ENCODE measurements at regions not wholly inside any gene's neighbourhood (a gene's known extent, or its start where the extent isn't known, plus 50 kb on each side); places are given as distances from the start of the nearest gene placed in this dataset.
A peak's percentile ranks its signal among the peaks of the same experiment; 100 is the strongest.

GRCh38 chr2:58441643-58442042, 200.5 kb upstream of the FANCL start:
- Mint-ChIP-seq H3K27ac (no peak overlapping the region), H3K9me3 (no peaks in the 10 kb centered on the region), H3K4me1 (no peaks in the 10 kb centered on the region), H3K36me3 (no peaks in the 10 kb centered on the region), H3K27me3 (peaks cover 0 to 8% (median 4%) of the 10 kb centered on the region in 3 donors), H3K4me3 (no peak overlapping the region)
- DNase-seq (no peak), ATAC-seq (ENCODE audit: low read depth in 2 of 2) (no peak)

- H3K36me3 Mint-ChIP-seq, result no peaks in the 10 kb centered on the region
These were observed 195.7 kb upstream of the FANCL start for GRCh38 chr2:58436872-58437271.

GRCh38 chr2:58435246-58435645, 194.1 kb upstream of the FANCL start:
- ATAC-seq (ENCODE audit: low read depth in 2 of 2) (no peak), DNase-seq (no peak)
- peaks cover 6 to 16% (median 7%) of the 10 kb centered on the region in 3 donors for H3K27me3 Mint-ChIP-seq
- H3K36me3 Mint-ChIP-seq, result no peaks in the 10 kb centered on the region
- no peak overlapping the region for H3K27ac Mint-ChIP-seq
- H3K9me3 Mint-ChIP-seq, result no peaks in the 10 kb centered on the region
- no peaks in the 10 kb centered on the region for H3K4me1 Mint-ChIP-seq
- no peak overlapping the region for H3K4me3 Mint-ChIP-seq

More at GRCh38 chr2:58436872-58437271, 195.7 kb upstream of the FANCL start:
- no peak overlapping the region for H3K27ac Mint-ChIP-seq
- H3K4me1 Mint-ChIP-seq, result no peaks in the 10 kb centered on the region
- no peak for DNase-seq
- no peak for ATAC-seq (ENCODE audit: low read depth in 2 of 2)
- H3K27me3 Mint-ChIP-seq, result peaks cover 0 to 8% (median 4%) of the 10 kb centered on the region in 3 donors
- no peaks in the 10 kb centered on the region for H3K9me3 Mint-ChIP-seq
- H3K4me3 Mint-ChIP-seq, result no peak overlapping the region

- Mint-ChIP-seq H3K36me3 (no peaks in the 10 kb centered on the region), H3K4me1 (no peaks in the 10 kb centered on the region), H3K4me3 (no peak overlapping the region), H3K9me3 (no peaks in the 10 kb centered on the region), H3K27ac (no peak overlapping the region), H3K27me3 (peaks cover 11 to 22% (median 13%) of the 10 kb centered on the region in 3 donors)
- no peak for DNase-seq
- ATAC-seq (ENCODE audit: low read depth in 2 of 2), result no peak
These were observed 193.6 kb upstream of the FANCL start for GRCh38 chr2:58434692-58435091.

- no peak for ATAC-seq (ENCODE audit: low read depth in 2 of 2)
- H3K27ac Mint-ChIP-seq, result no peak overlapping the region
- H3K4me3 Mint-ChIP-seq, result no peak overlapping the region
These were observed 191.5 kb upstream of the FANCL start for GRCh38 chr2:58432491-58433170.

GRCh38 chr2:58429014-58429875, 188.1 kb upstream of the FANCL start:
- Mint-ChIP-seq H3K27me3 (peaks cover 23 to 49% (median 46%) of the 10 kb centered on the region in 3 donors), H3K4me1 (peaks cover 8 to 15% (median 14%) of the 10 kb centered on the region in 3 donors), H3K9me3 (no peaks in the 10 kb centered on the region), H3K36me3 (peaks cover 0 to 7% of the 10 kb centered on the region in 2 donors), H3K27ac (no peak overlapping the region), H3K4me3 (peak overlapping the region; percentile 44 to 84 (median 80))
- DNase-seq, result no peak
- ATAC-seq (ENCODE audit: low read depth in 2 of 2), result no peak

More at GRCh38 chr2:58432491-58433170, 191.5 kb upstream of the FANCL start:
- H3K27me3 Mint-ChIP-seq, result peaks cover 19 to 39% (median 28%) of the 10 kb centered on the region in 3 donors
- peaks cover 0 to 7% of the 10 kb centered on the region in 2 donors for H3K36me3 Mint-ChIP-seq
- peaks cover 8 to 11% (median 9%) of the 10 kb centered on the region in 3 donors for H3K4me1 Mint-ChIP-seq
- DNase-seq, result no peak
- H3K9me3 Mint-ChIP-seq, result no peaks in the 10 kb centered on the region

GRCh38 chr2:58428096-58429013, 187.2 kb upstream of the FANCL start:
- no peak overlapping the region for H3K27ac Mint-ChIP-seq
- H3K4me3 Mint-ChIP-seq, result peak overlapping the region; percentile 44 to 91 (median 80)
- peaks cover 8 to 15% (median 14%) of the 10 kb centered on the region in 3 donors for H3K4me1 Mint-ChIP-seq
- DNase-seq (no peak), ATAC-seq (ENCODE audit: low read depth in 2 of 2) (peak in 1 of 2 donors; percentile 20)
- H3K9me3 Mint-ChIP-seq, result no peaks in the 10 kb centered on the region
- H3K36me3 Mint-ChIP-seq, result peaks cover 0 to 7% of the 10 kb centered on the region in 2 donors
- H3K27me3 Mint-ChIP-seq, result peaks cover 23 to 49% (median 46%) of the 10 kb centered on the region in 3 donors

GRCh38 chr2:58427572-58428095, 186.5 kb upstream of the FANCL start:
- Mint-ChIP-seq H3K4me3 (peak overlapping the region; percentile 20 to 91 (median 77)), H3K4me1 (peaks cover 8 to 15% (median 14%) of the 10 kb centered on the region in 3 donors), H3K27ac (no peak overlapping the region), H3K36me3 (peaks cover 0 to 7% of the 10 kb centered on the region in 2 donors), H3K9me3 (no peaks in the 10 kb centered on the region), H3K27me3 (peaks cover 24 to 49% (median 46%) of the 10 kb centered on the region in 3 donors)
- ATAC-seq (ENCODE audit: low read depth in 2 of 2), result no peak
- no peak for DNase-seq

- no peak for DNase-seq
- peaks cover 8 to 15% (median 14%) of the 10 kb centered on the region in 3 donors for H3K4me1 Mint-ChIP-seq
- peaks cover 31 to 46% (median 41%) of the 10 kb centered on the region in 3 donors for H3K27me3 Mint-ChIP-seq
- H3K36me3 Mint-ChIP-seq, result peaks cover 0 to 7% of the 10 kb centered on the region in 2 donors
- no peaks in the 10 kb centered on the region for H3K9me3 Mint-ChIP-seq
- ATAC-seq (ENCODE audit: low read depth in 2 of 2), result no peak
- H3K4me3 Mint-ChIP-seq, result no peak overlapping the region
- peak overlapping the region in 1 of 6 donors; percentile 21 for H3K27ac Mint-ChIP-seq
These were observed 184.2 kb upstream of the FANCL start for GRCh38 chr2:58425368-58425767.

- peaks cover 0 to 20% (median 5%) of the 10 kb centered on the region in 3 donors for H3K27me3 Mint-ChIP-seq
- ATAC-seq (ENCODE audit: low read depth in 2 of 2) (no peak), DNase-seq (no peak)
- H3K4me3 Mint-ChIP-seq, result no peak overlapping the region
- H3K27ac Mint-ChIP-seq, result no peak overlapping the region
- H3K4me1 Mint-ChIP-seq, result no peaks in the 10 kb centered on the region
- no peaks in the 10 kb centered on the region for H3K36me3 Mint-ChIP-seq
- no peaks in the 10 kb centered on the region for H3K9me3 Mint-ChIP-seq
These were observed 178.9 kb upstream of the FANCL start for GRCh38 chr2:58419983-58420382.

- Mint-ChIP-seq H3K27me3 (peaks cover 0 to 15% (median 5%) of the 10 kb centered on the region in 3 donors), H3K4me3 (no peak overlapping the region), H3K36me3 (no peaks in the 10 kb centered on the region), H3K9me3 (no peaks in the 10 kb centered on the region), H3K4me1 (no peaks in the 10 kb centered on the region), H3K27ac (no peak overlapping the region)
- ATAC-seq (ENCODE audit: low read depth in 2 of 2) (no peak), DNase-seq (no peak)
These were observed 175.6 kb upstream of the FANCL start for GRCh38 chr2:58416696-58417095.

GRCh38 chr2:58414506-58414905, 173.4 kb upstream of the FANCL start:
- ATAC-seq (ENCODE audit: low read depth in 2 of 2), result no peak
- Mint-ChIP-seq H3K4me1 (no peaks in the 10 kb centered on the region), H3K27me3 (peaks cover 0 to 7% (median 0%) of the 10 kb centered on the region in 3 donors), H3K4me3 (no peak overlapping the region), H3K27ac (no peak overlapping the region), H3K9me3 (no peaks in the 10 kb centered on the region), H3K36me3 (no peaks in the 10 kb centered on the region)
- DNase-seq, result no peak

- no peaks in the 10 kb centered on the region for H3K36me3 Mint-ChIP-seq
- H3K27me3 Mint-ChIP-seq, result peaks cover 0 to 8% (median 0%) of the 10 kb centered on the region in 3 donors
- H3K4me3 Mint-ChIP-seq, result no peak overlapping the region
- no peaks in the 10 kb centered on the region for H3K4me1 Mint-ChIP-seq
- H3K27ac Mint-ChIP-seq, result no peak overlapping the region
- no peaks in the 10 kb centered on the region for H3K9me3 Mint-ChIP-seq
- DNase-seq, result no peak
- no peak for ATAC-seq (ENCODE audit: low read depth in 2 of 2)
These were observed 169.4 kb upstream of the FANCL start for GRCh38 chr2:58410549-58410948.

All from naive B cell (primary cell).